ENCODE measurements at regions not wholly inside any gene's neighbourhood (a gene's known extent, or its start where the extent isn't known, plus 50 kb on each side); places are given as distances from the start of the nearest gene placed in this dataset.

DNA sequence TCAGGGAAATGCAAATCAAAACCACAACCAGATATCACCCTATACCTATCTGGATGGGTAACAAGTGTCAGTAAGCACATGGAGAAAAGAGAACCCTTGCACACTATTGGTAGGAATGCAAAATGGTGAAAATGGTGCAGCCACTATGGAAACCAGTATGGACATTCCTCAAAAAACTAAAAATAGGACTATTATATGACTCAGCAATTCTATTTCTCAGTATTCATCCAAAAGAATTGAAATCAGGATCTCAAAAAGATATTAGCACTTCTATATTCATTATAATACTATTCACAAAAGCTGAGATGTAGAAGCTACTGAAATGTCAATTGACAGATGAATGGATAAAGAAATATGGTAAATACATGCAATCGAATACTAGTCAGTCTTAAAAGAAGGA lies 491.1 kb upstream of the MYT1L start:
- H3K36me3 ChIP-seq (ENCODE audit: low read depth) = no peaks in the 10 kb centered on the region
- ATAC-seq (no peak), DNase-seq (no peak)
- H3K4me1 ChIP-seq (ENCODE audit: low read depth) = no peaks in the 10 kb centered on the region
- H3K4me3 ChIP-seq = no peak overlapping the region
- intact Hi-C loops (cut with DNase I, micrococcal nuclease) = no loop called here
- H3K9me3 ChIP-seq = peaks cover 27% of the 10 kb centered on the region
- TF ChIP-seq CTCF (IDR thresholded peaks at IDR 0.05) = no peak

DNA sequence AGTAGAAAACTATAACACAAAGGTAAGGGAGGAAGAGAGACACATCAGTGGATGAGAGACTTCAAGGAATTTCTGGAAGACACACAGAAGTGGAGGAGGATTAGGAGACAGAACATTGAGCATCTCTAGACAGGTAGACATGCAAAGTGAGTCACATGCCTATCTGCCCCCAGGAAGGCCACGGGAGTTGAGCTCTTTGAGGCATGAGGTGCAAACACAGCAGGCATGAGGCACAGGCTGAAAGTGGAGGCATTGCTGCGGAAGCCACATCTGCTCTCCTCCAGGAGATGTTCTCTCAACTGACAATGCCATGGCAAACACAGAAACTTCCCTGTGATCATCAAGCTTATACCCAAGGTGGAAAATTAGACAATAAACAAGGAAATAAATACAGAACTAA lies 481.6 kb upstream of the MYT1L start:
- intact Hi-C loops (cut with DNase I, micrococcal nuclease) = no loop called here
- no peak for TF ChIP-seq CTCF (IDR thresholded peaks at IDR 0.05)

GRCh38 chr2:2812117-2812516 lies 481.0 kb upstream of the MYT1L start:
- TF ChIP-seq CTCF (IDR thresholded peaks at IDR 0.05) = no peak
- Histone ChIP-seq H3K9me3 (peaks cover 24% of the 10 kb centered on the region), H3K36me3 (ENCODE audit: low read depth) (no peaks in the 10 kb centered on the region), H3K4me1 (ENCODE audit: low read depth) (no peaks in the 10 kb centered on the region), H3K4me3 (no peak overlapping the region)
- intact Hi-C loops (cut with DNase I, micrococcal nuclease) = no loop called here
- ATAC-seq (no peak), DNase-seq (no peak)

More for the DNA sequence above, 481.6 kb upstream of the MYT1L start:
- H3K4me1 ChIP-seq (ENCODE audit: low read depth) = no peaks in the 10 kb centered on the region
- no peaks in the 10 kb centered on the region for H3K36me3 ChIP-seq (ENCODE audit: low read depth)
- DNase-seq (no peak), ATAC-seq (no peak)
- no peak overlapping the region for H3K4me3 ChIP-seq
- H3K9me3 ChIP-seq = peaks cover 20% of the 10 kb centered on the region

DNA sequence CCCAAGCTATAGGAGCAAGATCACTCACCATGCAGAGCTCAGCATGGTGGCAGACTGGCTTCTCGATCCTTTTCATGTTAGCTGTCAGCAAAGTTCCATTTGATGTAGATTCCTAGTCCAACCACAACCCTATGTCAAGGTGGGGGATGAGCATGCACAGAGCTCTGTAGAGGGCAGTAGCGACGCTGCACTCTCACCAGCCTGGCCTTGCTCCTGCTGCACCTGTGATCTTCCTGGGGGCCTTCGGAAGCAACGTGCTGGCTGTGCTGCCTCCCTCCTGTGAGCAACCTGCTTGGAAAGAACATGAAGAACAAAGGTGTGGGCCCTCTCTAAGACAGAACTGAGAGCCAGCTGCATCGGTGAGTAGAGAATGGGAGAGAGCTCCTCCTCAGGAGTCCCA lies 479.4 kb upstream of the MYT1L start:
- no peaks in the 10 kb centered on the region for H3K4me1 ChIP-seq (ENCODE audit: low read depth)
- H3K9me3 ChIP-seq = peaks cover 30% of the 10 kb centered on the region
- no peak for DNase-seq
- no peak for TF ChIP-seq CTCF (IDR thresholded peaks at IDR 0.05)
- H3K4me3 ChIP-seq = no peak overlapping the region
- no peaks in the 10 kb centered on the region for H3K36me3 ChIP-seq (ENCODE audit: low read depth)
- intact Hi-C loops (cut with DNase I, micrococcal nuclease) = no loop called here
- no peak for ATAC-seq

DNA sequence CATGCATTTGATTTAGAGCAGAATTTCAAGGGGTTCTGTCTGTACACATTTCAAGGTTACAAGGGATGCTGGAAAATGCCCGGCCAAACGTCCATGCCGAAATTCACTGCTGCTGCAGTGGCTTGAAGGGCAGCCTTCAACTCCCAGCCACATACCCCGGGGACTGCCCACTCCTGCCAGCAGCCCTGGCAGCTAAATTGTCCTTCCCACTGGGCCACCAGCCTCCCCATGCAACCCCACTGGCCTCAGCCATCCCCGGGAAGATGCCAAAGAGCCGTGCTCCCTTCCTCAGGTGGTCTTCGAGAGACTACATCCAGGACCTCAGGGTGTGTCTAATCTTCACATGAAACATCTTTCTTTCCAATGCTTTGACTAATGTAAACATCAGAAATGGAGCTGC lies 478.7 kb upstream of the MYT1L start:
- Histone ChIP-seq H3K36me3 (ENCODE audit: low read depth) (no peaks in the 10 kb centered on the region), H3K9me3 (peaks cover 30% of the 10 kb centered on the region), H3K4me1 (ENCODE audit: low read depth) (no peaks in the 10 kb centered on the region), H3K4me3 (no peak overlapping the region)
- ATAC-seq = no peak
- intact Hi-C loops (cut with DNase I, micrococcal nuclease) = no loop called here
- DNase-seq = no peak
- no peak for TF ChIP-seq CTCF (IDR thresholded peaks at IDR 0.05)

- DNase-seq = no peak
- Histone ChIP-seq H3K4me3 (no peak overlapping the region), H3K9me3 (peaks cover 19% of the 10 kb centered on the region), H3K36me3 (ENCODE audit: low read depth) (no peaks in the 10 kb centered on the region), H3K4me1 (ENCODE audit: low read depth) (no peaks in the 10 kb centered on the region)
- intact Hi-C loops (cut with DNase I, micrococcal nuclease) = no loop called here
- TF ChIP-seq CTCF (IDR thresholded peaks at IDR 0.05) = no peak
- ATAC-seq = no peak
These were observed 477.5 kb upstream of the MYT1L start for GRCh38 chr2:2808551-2809058.

All from mucosa of descending colon (tissue), 3 donors.